HG03108 (cell line): ENCODE measurements at regions not wholly inside any gene's neighbourhood (a gene's known extent, or its start where the extent isn't known, plus 50 kb on each side); places are given as distances from the start of the nearest gene placed in this dataset.
"Not testable (repeated sequence)": the region's sequence is repeated elsewhere in the genome, so short reads cannot be mapped to it uniquely, and the experiment has no call there.

ENCODE experiments used
- ATAC-seq: cut with Tn5 transposase; IDR thresholded peaks from one replicate; pipeline ENCODE4 v1.9.1; 2021; ENCODE audit warnings: moderate library complexity; ENCODE audit not compliant: unreplicated experiment

DNA sequence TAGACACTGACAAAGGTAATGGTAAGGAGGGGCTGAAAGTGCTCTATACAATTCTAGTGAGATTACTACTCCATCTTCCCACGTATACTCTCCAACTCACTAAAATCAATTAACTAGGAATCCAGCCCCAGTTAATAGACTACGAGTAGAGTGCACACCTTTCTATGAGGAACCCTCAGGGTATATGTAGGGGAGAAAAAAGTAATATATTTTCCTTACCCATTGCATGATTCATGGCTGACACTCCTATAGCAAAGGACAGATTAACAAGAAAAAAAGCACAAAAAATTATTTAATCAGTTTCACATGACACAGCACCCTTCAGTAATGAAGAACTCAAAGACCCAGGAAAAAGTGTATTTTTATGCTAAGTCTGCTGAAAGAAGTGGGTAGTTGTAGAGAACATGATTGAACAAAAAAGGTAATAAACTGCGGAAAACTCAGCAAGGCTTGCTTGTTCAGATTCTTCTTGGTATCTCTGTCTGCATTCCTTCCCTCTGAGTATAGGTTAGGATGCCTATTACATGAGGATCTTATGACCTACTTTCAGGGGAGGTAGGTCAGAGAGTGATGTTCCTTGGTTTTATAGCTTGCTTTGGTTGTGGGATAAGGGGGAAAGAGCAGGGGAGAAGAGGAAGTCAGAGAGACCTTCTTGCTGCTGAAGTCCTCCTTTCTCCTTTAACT is 342.0 kb upstream of the DLGAP1 start:
- ATAC-seq: no peak

DNA sequence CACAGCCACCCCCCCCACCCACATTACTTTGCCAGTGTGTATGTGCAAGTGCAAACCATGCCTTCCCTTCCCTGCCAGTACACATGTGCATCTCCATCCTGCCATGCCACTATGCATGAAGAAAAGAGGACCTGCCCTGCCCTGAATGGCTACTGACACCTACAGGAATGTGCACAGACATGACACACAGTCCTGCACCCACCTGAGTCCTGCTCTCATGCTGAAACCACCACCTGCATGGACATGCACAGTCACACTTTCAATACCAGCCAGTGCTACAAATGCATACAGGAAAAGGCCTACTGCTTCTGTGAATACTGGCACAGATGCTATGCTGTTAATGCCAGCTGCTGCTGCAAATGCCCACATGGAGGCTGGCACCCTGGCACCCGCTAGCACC is 334.4 kb upstream of the DLGAP1 start:
- no peak for ATAC-seq

DNA sequence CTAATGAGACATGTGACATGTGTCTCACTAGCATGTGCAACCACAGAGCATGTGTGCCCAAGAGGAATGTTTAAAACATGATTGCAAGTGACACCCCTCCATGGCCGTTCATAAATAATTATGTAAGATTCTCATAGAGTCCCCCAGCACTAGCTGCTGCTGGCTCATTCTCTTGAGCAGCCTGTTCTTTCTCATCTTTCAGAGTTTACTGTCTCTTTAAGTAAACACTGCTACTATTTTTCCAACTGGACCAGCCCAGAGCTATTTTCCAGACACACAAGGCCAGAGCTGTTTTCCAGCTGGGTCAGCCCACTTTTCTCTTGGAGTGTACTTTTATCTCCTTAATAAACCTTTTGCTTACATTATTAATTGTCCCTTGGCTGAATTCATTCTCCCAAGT is 326.8 kb upstream of the DLGAP1 start:
- ATAC-seq: no peak

DNA sequence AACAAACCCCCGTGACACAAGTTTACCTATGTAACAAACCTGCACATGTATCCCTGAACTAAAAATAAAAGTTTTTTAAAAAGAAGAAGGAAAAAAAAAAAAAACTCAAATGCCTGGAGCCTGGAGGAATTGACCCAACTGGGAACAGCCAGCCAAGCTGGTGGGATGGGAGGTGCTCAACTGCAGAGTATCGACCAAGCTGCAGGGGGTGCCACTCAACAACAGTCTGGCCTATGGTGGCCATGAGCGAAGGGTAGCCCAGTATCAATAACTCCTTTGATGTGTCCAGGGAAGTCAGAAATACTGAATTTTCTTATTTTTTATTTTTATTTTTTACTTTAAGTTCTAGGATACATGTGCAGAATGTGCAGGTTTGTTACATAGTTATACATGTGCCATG is 310.3 kb upstream of the DLGAP1 start:
- no peak for ATAC-seq

DNA sequence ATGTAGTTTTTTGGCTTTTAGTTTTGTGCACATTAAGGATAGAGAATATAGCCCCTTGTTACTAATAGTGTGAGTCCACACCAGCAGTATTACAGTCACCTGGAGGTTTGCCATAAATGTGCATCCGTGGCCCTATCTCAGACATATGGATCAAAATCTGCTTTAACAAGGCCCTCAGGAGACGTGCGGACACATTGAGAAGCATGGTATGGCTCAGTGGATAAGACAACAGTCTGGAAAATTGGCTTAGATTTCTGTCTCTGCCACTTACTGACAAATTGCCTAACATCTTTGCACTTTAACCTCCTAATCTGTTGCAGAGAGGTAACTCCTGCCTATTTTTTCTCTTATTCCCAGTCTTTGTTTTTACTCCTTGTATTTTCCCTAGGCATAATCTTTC is 307.2 kb upstream of the DLGAP1 start:
- no peak for ATAC-seq

DNA sequence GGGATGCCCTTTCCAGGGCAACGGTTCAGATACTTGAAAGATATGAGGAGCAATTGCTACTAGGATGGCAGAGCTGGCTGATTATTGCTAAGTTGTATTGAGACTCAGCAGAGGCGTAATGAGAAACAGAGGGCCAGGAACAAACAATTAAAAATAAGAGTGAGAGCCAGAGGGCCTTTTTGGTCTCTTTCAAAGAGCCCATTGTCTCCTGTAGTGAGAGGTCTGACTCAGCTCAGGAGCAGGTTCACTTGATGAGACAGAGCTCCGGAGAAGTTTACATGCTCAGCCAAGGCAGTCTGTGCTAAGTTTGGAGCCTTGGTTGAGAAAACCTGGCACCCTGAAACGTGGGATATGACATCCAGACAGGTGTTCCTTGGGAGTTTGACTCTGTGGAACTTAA is 303.9 kb upstream of the DLGAP1 start:
- no peak for ATAC-seq

DNA sequence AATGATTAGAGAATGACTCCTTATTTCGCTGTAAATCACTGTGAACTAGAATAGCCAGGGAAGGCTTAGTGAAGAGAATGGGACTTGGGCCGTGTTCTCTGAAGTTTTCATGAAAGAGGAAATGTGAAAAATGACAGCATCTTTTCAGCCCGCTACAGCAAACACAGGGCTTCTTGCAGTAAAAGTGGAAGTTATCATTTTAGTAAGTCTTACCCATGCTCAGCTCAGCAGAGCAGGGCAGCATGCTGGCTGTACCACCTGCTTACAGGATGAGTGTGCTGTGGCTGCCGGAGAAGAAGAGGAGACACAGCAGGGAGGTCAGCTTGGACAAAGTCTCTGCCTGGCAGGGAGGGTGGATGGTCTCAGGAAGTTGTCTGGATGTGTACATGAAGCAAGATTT is 300.7 kb upstream of the DLGAP1 start:
- ATAC-seq: no peak

DNA sequence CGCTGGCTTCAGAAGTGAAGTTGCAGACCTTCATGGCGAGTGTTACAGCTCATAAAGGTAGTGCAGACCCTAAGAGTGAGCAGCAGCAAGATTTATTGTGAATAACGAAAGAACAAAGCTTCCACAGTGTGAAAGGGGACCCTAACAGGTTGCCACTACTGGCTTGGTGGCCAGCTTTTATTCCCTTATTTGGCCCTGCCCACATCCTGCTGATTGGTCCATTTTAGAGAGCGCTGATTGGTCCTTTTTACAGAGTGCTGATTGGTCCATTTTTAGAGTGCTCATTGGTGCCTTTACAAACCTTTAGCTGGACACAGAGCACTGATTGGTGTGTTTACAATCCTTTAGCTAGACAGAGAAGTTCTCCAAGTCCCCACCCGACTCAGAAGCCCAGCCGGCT is 298.0 kb upstream of the DLGAP1 start:
- ATAC-seq: not testable (repeated sequence)

DNA sequence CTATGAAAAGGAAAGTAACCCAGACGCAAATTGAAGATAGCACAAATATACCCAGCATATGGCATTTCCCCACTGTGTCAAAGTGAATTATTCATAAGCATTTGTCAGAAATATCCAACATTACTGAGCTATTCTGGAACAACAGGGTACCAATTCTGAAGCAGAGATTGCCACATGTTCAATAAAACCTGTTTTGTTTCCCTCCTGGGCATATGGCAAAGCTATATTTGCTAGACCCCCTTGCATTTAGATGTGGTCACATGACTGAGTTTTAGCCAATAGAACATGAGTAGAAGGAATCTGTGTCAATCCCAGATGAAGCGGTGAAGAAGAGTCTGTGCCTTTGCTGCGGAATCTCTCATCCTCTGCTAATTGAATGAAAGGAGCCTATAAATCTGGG is 296.4 kb upstream of the DLGAP1 start:
- ATAC-seq: no peak

DNA sequence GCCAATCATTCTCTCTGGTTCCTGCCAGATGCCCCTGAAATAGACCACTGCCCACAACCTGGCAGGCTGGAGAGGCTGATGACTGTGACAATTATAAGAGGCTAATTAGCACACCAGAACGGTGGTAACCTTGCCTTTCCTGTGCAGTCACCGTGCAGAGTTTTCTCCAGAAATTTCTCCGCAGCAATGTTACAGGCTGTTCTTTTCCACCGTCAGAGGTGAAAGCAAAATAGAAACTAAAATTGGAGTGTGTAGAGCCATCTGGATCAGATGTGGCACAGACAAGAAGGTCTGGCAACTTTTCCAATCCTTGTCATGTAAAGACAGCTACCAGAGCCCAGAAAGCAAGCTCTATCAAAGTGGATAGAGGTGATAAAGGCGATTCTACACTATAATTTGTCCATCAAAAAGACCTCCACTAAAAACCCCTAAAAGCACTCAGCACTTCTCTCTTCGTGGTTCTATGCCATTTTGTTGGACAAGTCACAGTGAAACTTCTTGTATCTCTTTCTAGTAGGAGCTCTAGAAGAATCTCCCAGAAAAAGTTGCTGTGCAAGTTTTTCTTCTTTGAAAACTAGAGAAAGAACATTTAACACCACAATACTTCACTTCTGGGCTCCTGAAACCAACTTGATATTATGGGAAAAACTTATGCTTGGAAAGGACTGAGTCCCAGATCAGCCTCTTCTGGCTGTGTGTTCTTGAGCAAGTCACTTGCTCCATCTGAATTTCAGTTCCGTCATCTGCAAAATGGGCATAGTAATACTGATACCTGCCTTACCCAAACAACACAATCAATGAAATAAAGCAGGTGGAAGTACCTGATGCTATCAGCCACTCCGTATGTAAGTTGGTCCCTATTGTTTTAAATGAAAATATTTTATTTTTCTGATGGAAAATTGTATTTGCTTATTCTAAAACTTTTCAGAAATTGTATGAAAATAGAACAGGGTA is 295.6 kb upstream of the DLGAP1 start:
- ATAC-seq: no peak

DNA sequence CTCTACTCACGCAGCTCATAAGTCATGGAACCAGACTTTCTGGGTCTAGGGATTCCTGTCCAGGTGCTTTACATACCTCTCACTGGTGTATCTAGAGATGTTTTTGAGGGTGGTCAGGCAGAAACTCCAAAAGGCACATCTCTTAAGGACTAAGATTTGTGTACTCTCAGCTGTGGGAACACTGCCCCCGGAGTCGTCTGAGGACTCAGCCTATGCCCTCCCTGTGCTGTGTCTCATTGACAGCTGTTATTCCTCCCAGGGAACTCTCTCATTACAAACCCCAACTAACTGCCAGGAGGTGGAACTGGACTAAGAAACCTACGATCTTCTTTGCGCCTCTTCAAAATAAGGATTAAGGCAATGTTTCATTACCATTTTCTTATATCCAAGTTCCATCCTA is 293.9 kb upstream of the DLGAP1 start:
- no peak for ATAC-seq

DNA sequence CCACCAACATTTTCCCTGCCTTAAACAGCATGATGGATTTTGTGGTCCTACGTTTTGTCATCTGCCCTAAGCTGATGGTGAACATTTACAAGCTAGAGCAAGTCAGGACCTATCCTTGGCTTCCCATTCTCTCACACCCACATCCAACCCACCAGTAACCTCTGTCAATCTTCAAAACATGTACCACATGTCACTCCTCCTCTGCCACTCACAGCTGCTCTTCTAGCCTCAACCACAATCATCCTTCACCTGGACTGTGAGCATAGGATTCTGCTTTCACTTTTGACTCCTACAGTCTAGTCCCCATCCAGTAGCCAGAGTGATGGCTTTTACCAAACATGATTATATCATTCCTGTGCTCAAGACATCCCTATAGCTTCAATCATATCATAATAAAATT is 279.8 kb upstream of the DLGAP1 start:
- no peak for ATAC-seq

DNA sequence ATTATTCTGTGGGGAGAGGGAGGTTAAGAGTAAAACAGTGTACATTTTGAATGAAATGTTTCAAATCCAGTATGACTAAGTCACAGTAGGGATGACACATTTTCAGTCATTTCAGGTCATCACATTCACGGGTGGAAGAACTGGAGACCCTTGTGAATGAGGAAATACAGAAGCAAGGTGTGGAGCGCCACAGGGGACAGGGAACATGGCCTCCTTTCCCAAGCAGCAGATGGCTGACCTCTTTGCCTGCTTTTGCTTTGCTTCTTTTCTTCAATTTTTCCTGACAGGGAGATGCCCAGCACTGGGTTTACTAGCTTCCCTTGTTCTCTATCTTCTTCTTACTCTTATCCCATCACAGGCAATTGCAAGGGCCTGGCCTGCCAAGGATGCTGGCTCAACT is 278.9 kb upstream of the DLGAP1 start:
- ATAC-seq: no peak

DNA sequence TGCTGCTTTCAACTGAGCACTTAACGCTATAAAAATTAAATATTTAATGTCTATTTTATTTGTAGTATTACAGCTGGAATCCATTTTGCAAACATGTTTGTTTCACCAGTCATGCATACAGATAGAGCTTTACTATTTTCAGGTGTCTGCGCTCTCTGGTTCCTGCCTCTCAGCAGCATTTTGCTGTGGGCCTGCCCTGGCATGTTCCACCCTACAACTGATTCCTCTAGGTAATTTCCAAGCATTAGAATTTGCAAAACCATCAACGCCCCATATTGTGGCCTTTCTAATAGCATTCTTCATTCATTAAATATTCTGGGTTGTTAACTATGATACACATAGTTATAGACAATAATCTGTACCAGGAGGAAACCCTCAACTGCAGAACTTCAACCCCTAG is 266.4 kb upstream of the DLGAP1 start:
- no peak for ATAC-seq

DNA sequence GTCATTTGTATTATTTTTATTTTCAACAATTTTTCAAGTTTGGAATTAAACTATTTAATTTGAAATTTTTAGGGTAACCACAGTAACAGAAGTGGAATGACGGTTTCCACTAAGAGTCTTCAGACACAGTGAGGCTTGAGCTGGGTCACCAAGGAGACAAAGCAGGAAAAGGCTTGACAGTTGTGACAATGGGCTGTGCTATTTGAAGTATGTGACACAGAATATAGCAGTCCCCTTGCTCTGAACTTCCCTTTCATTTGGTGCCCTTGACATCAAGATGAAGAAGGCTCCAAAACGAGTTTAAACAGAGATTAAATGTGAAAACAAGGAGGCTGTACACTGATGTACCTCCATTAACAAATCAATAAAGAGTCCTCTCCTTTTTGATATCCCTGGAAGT is 265.4 kb upstream of the DLGAP1 start:
- no peak for ATAC-seq

DNA sequence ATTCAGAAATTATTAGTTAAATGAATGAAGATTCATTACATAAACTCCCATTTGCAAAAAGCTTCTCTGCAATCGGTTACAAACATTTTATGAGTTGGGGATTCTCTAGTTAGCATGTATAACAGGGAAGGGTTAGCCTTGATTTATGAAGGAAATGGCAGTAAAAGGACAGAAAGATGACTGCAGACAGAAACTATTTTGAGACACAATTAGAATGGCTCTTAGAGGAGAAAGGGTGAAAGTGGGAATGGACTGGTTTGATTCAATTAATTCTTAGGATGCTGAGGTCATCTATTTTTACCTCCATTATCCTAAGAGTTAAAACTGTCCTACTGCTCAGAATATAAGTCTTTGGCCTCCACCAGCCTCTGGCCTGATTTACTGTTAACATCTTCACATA is 250.8 kb upstream of the DLGAP1 start:
- no peak for ATAC-seq

DNA sequence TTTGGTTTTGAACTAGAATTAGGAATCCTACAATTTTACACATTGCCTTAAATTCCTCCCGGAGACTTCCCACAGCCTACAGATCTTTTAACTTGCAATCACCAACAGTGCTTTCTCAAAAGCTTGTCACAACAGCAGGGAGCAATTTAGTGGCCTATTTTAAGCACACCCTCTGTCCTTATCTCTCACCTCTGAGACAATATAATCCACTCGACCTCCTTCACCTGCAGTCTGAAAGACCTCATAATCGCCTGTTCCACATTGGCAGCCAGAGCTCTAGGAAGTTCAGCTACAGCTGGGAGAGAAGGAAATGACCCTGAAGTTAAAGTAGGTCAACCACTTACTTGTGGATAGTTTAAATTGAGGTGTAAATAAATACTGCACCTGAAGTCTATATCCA is 249.7 kb upstream of the DLGAP1 start:
- no peak for ATAC-seq

DNA sequence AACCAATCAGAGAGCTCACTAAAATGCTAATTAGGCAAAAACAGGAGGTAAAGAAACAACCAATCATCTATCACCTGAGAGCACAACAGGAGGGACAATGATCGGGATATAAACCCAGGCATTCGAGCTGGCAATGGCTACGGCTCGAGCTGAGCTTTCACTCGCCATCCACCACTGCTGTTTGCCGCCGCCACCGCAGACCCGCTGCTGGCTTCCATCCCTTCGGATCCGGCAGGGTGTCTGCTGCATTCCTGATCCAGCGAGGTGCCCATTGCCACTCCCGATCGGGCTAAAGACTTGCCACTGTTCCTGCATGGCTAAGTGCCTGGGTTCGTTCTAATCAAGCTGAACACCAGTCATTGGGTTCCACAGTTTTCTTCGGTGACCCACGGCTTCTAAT is 236.7 kb upstream of the DLGAP1 start:
- no peak for ATAC-seq

DNA sequence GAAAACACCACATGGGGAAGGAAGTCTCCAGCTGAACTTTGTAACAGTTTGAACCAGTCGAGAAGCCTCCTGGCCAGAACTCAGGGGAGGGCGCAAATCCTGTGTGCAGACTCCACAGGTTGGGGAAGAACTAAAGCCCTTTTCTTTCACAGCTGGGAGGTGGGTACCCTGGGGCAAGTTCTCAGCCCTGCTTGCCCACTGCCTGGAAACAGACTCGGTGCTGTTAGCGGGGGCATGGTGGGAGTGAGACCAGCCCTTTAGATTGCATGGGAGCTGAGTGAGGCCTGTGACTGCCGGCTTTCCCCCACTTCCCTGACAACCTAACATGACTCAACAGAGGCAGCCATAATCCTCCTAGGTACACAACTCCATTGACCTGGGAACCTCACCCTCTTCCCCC is 223.6 kb upstream of the DLGAP1 start:
- not testable (repeated sequence) for ATAC-seq

DNA sequence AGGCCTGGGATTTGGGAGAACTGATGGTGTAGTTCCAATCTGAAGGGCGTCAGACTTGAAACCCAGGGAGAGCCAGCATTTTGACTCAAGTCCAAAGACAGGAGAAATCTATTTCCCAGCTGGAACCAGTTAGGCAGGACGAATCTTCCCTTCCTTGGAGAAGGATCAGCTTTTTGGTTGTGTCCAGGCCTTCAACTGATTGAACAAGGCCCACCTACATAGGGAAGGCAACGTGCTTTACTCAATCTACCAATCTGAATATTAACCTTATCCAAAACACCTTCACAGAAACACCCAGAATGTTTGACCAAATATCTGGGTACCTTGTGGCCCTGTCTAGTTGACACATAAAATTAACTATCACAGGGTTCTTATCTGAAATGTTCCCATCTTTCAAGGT is 221.9 kb upstream of the DLGAP1 start:
- ATAC-seq: no peak

DNA sequence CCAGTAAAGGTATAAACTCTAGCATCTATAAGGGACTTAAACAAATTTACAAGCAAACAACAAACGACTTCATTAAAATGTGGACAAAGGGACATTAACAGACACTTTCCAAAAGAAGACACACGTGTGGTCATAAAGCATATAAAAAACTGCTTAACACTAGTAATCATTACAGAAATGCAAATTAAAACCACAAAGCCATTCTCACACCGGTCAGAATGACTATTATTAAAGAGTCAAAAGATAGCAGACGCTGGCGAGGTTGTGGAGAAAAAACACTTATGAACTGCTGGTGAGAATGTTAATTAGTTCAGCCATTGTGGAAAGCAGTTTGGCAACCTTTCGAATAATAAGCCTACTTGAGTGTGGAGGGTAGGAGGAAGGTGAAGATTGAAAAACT is 217.1 kb upstream of the DLGAP1 start:
- no peak for ATAC-seq

DNA sequence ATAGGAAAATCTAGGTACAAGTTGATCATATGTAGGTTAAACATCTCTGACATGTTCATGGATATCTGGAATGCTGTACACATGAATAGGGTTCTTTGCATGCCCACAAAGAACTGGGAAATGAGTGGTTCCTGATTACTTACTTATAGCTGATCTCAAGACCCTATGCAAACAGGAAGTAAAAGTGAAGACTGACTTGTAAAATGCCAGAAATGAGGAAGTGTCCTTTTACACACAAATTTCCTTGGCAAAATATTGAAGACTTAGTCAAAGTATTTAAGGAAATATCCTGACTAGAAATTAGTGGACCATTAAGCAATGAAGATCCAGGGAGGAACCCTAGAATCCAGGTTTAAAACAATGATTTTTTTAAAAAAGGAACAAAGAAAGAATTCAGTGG is 203.7 kb upstream of the DLGAP1 start:
- no peak for ATAC-seq
